Lower leg skin (tissue), 3 donors: ENCODE measurements at regions not wholly inside any gene's neighbourhood (a gene's known extent, or its start where the extent isn't known, plus 50 kb on each side); places are given as distances from the start of the nearest gene placed in this dataset.

ENCODE experiments used
- CTCF ChIP-seq, 3 donors: fragments of 450-650 bp; IDR thresholded peaks; one replicate each; pipeline ENCODE4 v1.5.1; 2016; ENCODE audit warnings: antibody characterized with exemption in 3 of 3, mild to moderate bottlenecking in 3 of 3, moderate library complexity in 2 of 3
- POLR2A ChIP-seq, 2 donors: fragments of 450-650 bp; IDR thresholded peaks; one replicate each; pipeline ENCODE4 v1.6.1; 2016 to 2017; ENCODE audit warnings: antibody characterized with exemption in 2 of 2, mild to moderate bottlenecking in 1 of 2, moderate library complexity in 1 of 2

GRCh38 chr9:115213818-115214334 is 95.9 kb upstream of the TNC start:
- TF ChIP-seq CTCF (IDR thresholded peaks at IDR 0.05) (no peak), POLR2A (IDR thresholded peaks at IDR 0.05) (no peak)
